ENCODE measurements at regions not wholly inside any gene's neighbourhood (a gene's known extent, or its start where the extent isn't known, plus 50 kb on each side); places are given as distances from the start of the nearest gene placed in this dataset.

- no peak overlapping the region for H2AFZ ChIP-seq (ENCODE audit: insufficient read depth, low read depth, low read length, poor library complexity, severe bottlenecking)
- Mint-ChIP-seq H3K9me3 (peaks cover 0 to 8% (median 4%) of the 10 kb centered on the region in 7 donors), H3K4me3 (no peak overlapping the region), H3K36me3 (no peaks in the 10 kb centered on the region), H3K27me3 (ENCODE audit: low read depth in 3 of 3) (peaks cover 0 to 2% (median 0%) of the 10 kb centered on the region in 3 donors), H3K27ac (no peak overlapping the region), H3K4me1 (no peaks in the 10 kb centered on the region)
- no peak overlapping the region for H3K27ac ChIP-seq (ENCODE audit: low read depth in 1 of 2, low read length in 2 of 2)
- no peak overlapping the region for H3K4me3 ChIP-seq (replicated peaks in 1 of 3; ENCODE audit: low read depth in 2 of 3, low read length in 3 of 3)
- no peaks in the 10 kb centered on the region for H3K4me1 ChIP-seq (ENCODE audit: control insufficient read depth in 1 of 2, insufficient read depth in 2 of 2, low read length in 2 of 2)
- H3K36me3 ChIP-seq (replicated peaks in 1 of 2; ENCODE audit: control insufficient read depth in 1 of 2, insufficient read depth in 2 of 2, low read length in 2 of 2), result no peaks in the 10 kb centered on the region
- H3K9me3 ChIP-seq (replicated peaks in 1 of 2; ENCODE audit: control insufficient read depth in 1 of 2, insufficient read depth in 1 of 2, low read length in 2 of 2), result no peaks in the 10 kb centered on the region
- H4K20me1 ChIP-seq (ENCODE audit: insufficient read depth, low read length), result no peaks in the 10 kb centered on the region
- H3K4me2 ChIP-seq (replicated peaks; ENCODE audit: extremely low read depth, low read length, poor library complexity, severe bottlenecking), result no peak overlapping the region
- H3K27me3 ChIP-seq (ENCODE audit: control insufficient read depth in 2 of 2, insufficient read depth in 2 of 2, low read length in 2 of 2), result no peaks in the 10 kb centered on the region
- WGBS (ENCODE audit: insufficient coverage), result no CpG with 5 or more reads among the region's 3 CpGs
- TF ChIP-seq CTCF (IDR thresholded peaks at IDR 0.05), result no peak
- no peaks in the 10 kb centered on the region for H3K79me2 ChIP-seq (ENCODE audit: insufficient read depth, low read length)
- no peak for DNase-seq
- H3K9ac ChIP-seq (ENCODE audit: insufficient read depth, low read length, poor library complexity, severe bottlenecking), result no peak overlapping the region
- intact Hi-C loops (cut with micrococcal nuclease), result no loop called here
Measured at GRCh38 chr13:47351798-47352197, 454.9 kb upstream of the HTR2A start.

GRCh38 chr13:47350334-47351124 is 453.7 kb upstream of the HTR2A start:
- intact Hi-C loops (cut with micrococcal nuclease), result no loop called here
- no peaks in the 10 kb centered on the region for H3K36me3 ChIP-seq (replicated peaks in 1 of 2; ENCODE audit: control insufficient read depth in 1 of 2, insufficient read depth in 2 of 2, low read length in 2 of 2)
- Mint-ChIP-seq H3K9me3 (peaks cover 0 to 11% (median 0%) of the 10 kb centered on the region in 7 donors), H3K4me1 (no peaks in the 10 kb centered on the region), H3K36me3 (no peaks in the 10 kb centered on the region), H3K27me3 (ENCODE audit: low read depth in 3 of 3) (no peaks in the 10 kb centered on the region), H3K4me3 (no peak overlapping the region), H3K27ac (no peak overlapping the region)
- H3K9ac ChIP-seq (ENCODE audit: insufficient read depth, low read length, poor library complexity, severe bottlenecking), result no peak overlapping the region
- no peak overlapping the region for H3K4me2 ChIP-seq (replicated peaks; ENCODE audit: extremely low read depth, low read length, poor library complexity, severe bottlenecking)
- H3K27me3 ChIP-seq (ENCODE audit: control insufficient read depth in 2 of 2, insufficient read depth in 2 of 2, low read length in 2 of 2), result no peaks in the 10 kb centered on the region
- no peak overlapping the region for H3K4me3 ChIP-seq (replicated peaks in 1 of 3; ENCODE audit: low read depth in 2 of 3, low read length in 3 of 3)
- no peaks in the 10 kb centered on the region for H3K4me1 ChIP-seq (ENCODE audit: control insufficient read depth in 1 of 2, insufficient read depth in 2 of 2, low read length in 2 of 2)
- H3K27ac ChIP-seq (ENCODE audit: low read depth in 1 of 2, low read length in 2 of 2), result no peak overlapping the region
- H4K20me1 ChIP-seq (ENCODE audit: insufficient read depth, low read length), result no peaks in the 10 kb centered on the region
- no peaks in the 10 kb centered on the region for H3K79me2 ChIP-seq (ENCODE audit: insufficient read depth, low read length)
- WGBS (ENCODE audit: insufficient coverage), result no CpG with 5 or more reads among the region's 2 CpGs
- no peaks in the 10 kb centered on the region for H3K9me3 ChIP-seq (replicated peaks in 1 of 2; ENCODE audit: control insufficient read depth in 1 of 2, insufficient read depth in 1 of 2, low read length in 2 of 2)
- no peak for DNase-seq
- no peak for TF ChIP-seq CTCF (IDR thresholded peaks at IDR 0.05)
- H2AFZ ChIP-seq (ENCODE audit: insufficient read depth, low read depth, low read length, poor library complexity, severe bottlenecking), result no peak overlapping the region
